Body of pancreas (tissue), 4 donors: ENCODE measurements at regions not wholly inside any gene's neighbourhood (a gene's known extent, or its start where the extent isn't known, plus 50 kb on each side); places are given as distances from the start of the nearest gene placed in this dataset.

ENCODE experiments used
- ATAC-seq: fragments of 150-250 bp; one replicate; pipeline ENCODE4 v1.9.1; 2016
- DNase-seq, 4 donors: peaks; one replicate each; pipeline ENCODE4 v3.0.0-alpha.2; 2019
- H3K27ac ChIP-seq, 4 donors: fragments of 200-600 bp; sonication (generic); 1 replicate in 3 of 4; 2 replicates in 1 of 4; pipeline versions ENCODE4 v1.5.1 to v1.6.1; 2016 to 2019; ENCODE audit warnings: mild to moderate bottlenecking in 1 of 4, mixed read lengths in 1 of 4, moderate library complexity in 1 of 4
- H3K27me3 ChIP-seq, 2 donors: fragments of 200-600 bp; sonication (generic); one replicate each; pipeline ENCODE4 v1.6.0; 2016; ENCODE audit warnings: mild to moderate bottlenecking in 1 of 2
- H3K36me3 ChIP-seq, 2 donors: fragments of 200-600 bp; sonication (generic); replicated peaks in 1 of 2; 2 replicates each; pipeline ENCODE4 v1.5.1; 2016; ENCODE audit warnings: low read depth in 2 of 2; ENCODE audit not compliant: insufficient read depth in 1 of 2
- H3K4me1 ChIP-seq: fragments of 200-600 bp; sonication (generic); one replicate; pipeline ENCODE4 v1.6.0; 2016
- H3K4me3 ChIP-seq, 2 donors: fragments of 200-600 bp; sonication (generic); 1 replicate in 1 of 2; 2 replicates in 1 of 2; pipeline ENCODE4 v1.5.1; 2016 to 2019
- H3K9me3 ChIP-seq, 3 donors: fragments of 200-600 bp; sonication (generic); 1 replicate in 2 of 3; 2 replicates in 1 of 3; pipeline ENCODE4 v1.5.1; 2016
- POLR2A ChIP-seq, 3 donors: fragments of 450-650 bp; IDR thresholded peaks; one replicate each; pipeline ENCODE4 v1.6.1; 2016; ENCODE audit warnings: antibody characterized with exemption in 3 of 3, mild to moderate bottlenecking in 2 of 3
- WGBS, 2 donors: methylation state at CpG; one replicate each; pipeline ENCODE4 v1.1.5; 2017; 5-methylcytosine and 5-hydroxymethylcytosine counted together
- intact Hi-C: fragments of 100-400 bp; cut with DNase I; formaldehyde crosslinking; loops from one replicate; pipeline ENCODE4 v1.15.1; 2023
- TF ChIP-seq, protein P1 (sequence below), 7 experiments: fragments of 450-650 bp in 4 of 7; fragments of 200-600 bp in 3 of 7; sonication (generic) in 3 of 7; IDR thresholded peaks; one replicate each; pipeline ENCODE4 v1.5.1; 2016 to 2019; ENCODE audit warnings: antibody characterized with exemption in 7 of 7

- TF ChIP-seq, protein P1, sequence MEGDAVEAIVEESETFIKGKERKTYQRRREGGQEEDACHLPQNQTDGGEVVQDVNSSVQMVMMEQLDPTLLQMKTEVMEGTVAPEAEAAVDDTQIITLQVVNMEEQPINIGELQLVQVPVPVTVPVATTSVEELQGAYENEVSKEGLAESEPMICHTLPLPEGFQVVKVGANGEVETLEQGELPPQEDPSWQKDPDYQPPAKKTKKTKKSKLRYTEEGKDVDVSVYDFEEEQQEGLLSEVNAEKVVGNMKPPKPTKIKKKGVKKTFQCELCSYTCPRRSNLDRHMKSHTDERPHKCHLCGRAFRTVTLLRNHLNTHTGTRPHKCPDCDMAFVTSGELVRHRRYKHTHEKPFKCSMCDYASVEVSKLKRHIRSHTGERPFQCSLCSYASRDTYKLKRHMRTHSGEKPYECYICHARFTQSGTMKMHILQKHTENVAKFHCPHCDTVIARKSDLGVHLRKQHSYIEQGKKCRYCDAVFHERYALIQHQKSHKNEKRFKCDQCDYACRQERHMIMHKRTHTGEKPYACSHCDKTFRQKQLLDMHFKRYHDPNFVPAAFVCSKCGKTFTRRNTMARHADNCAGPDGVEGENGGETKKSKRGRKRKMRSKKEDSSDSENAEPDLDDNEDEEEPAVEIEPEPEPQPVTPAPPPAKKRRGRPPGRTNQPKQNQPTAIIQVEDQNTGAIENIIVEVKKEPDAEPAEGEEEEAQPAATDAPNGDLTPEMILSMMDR (IDR thresholded peaks at IDR 0.05) = no peak
- no peak for TF ChIP-seq POLR2A (IDR thresholded peaks at IDR 0.05)
- no peak overlapping the region for H3K4me3 ChIP-seq
- no peak for ATAC-seq
- H3K36me3 ChIP-seq = no peaks in the 10 kb centered on the region
- intact Hi-C loops = no loop called here
- WGBS, 2 donors = 70 to 73% methylated on average over 4 of the region's 4 CpGs
- DNase-seq = no peak
- no peak overlapping the region for H3K27ac ChIP-seq
- no peaks in the 10 kb centered on the region for H3K27me3 ChIP-seq
- no peaks in the 10 kb centered on the region for H3K9me3 ChIP-seq
- no peaks in the 10 kb centered on the region for H3K4me1 ChIP-seq
These were observed 196.4 kb upstream of the MAGEB18 start for GRCh38 chrX:25941559-25942250.

- no peaks in the 10 kb centered on the region for H3K9me3 ChIP-seq
- no peak overlapping the region for H3K27ac ChIP-seq
- ATAC-seq = peak; percentile 38
- H3K27me3 ChIP-seq = no peaks in the 10 kb centered on the region
- H3K4me3 ChIP-seq = no peak overlapping the region
- H3K36me3 ChIP-seq = no peaks in the 10 kb centered on the region
- intact Hi-C loops = no loop called here
- no peaks in the 10 kb centered on the region for H3K4me1 ChIP-seq
- 33 to 35% methylated on average over 4 to 10 of the region's 12 CpGs for WGBS, 2 donors
- peak; percentile 39 to 55 (median 53) for DNase-seq
- TF ChIP-seq POLR2A (IDR thresholded peaks at IDR 0.05) = no peak
- TF ChIP-seq, protein P1 (IDR thresholded peaks at IDR 0.05) = peak; percentile 18 to 63 (median 52)
These were observed 169.2 kb upstream of the MAGEB18 start for GRCh38 chrX:25968920-25969319.

DNA sequence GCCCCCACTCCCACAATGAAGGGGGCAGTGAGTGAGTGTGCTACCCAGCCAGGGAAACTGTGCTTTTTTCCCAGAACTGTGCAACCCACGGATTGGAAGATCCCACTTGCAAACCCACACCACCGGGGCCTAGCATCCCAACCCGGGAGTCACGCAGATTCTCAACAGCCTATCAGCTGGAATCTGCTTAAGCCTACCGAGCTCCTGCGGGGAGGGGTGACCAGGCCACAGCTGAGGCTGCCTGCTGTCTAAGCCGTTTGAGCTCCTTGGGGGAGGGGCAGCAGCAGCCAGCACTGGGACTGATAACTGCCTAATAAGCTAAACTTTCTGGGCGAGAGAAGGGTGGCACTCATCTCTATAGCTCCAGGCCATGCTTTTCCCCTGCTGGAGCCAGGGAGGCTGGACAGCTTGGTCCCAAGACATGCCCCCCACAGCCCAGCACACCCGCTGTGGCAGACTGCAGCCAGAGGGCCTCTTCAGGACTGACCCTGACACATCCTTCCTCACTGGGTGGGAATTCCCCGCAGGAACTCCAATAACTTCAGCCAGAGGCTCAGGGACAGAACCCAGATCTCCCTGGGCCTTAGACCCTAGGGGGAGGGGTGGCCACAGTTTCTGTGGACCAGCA, 161.3 kb upstream of the MAGEB18 start:
- ATAC-seq = no peak
- intact Hi-C loops = no loop called here
- Histone ChIP-seq H3K4me3 (no peak overlapping the region), H3K36me3 (no peaks in the 10 kb centered on the region), H3K4me1 (no peaks in the 10 kb centered on the region), H3K27ac (no peak overlapping the region), H3K27me3 (no peaks in the 10 kb centered on the region), H3K9me3 (no peaks in the 10 kb centered on the region)
- TF ChIP-seq, protein P1 (IDR thresholded peaks at IDR 0.05) = no peak
- no peak for TF ChIP-seq POLR2A (IDR thresholded peaks at IDR 0.05)
- WGBS, 2 donors = 49% methylated on average over 7 of the region's 10 CpGs; no CpG with 5 or more reads in 1 of the 2 donors
- DNase-seq = no peak

DNA sequence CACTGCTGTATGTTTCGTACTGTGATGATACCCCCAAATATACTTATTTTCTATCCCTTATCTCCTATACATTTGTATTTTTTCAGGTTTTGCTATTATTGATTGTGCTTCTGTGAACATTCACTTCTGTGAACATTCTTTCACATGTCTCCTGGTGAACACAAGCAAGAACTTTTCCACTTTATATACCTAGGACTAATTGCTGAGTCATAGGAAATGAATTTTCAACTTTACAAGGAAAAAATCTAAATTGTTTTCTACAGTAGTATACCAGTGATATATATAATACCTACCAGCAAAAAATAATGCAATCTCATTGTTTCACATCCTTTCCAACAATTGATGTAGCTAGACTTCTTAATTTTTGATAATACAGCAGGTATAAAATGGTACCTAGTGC, 139.5 kb upstream of the MAGEB18 start:
- no peak for TF ChIP-seq POLR2A (IDR thresholded peaks at IDR 0.05)
- TF ChIP-seq, protein P1 (IDR thresholded peaks at IDR 0.05) = no peak
- intact Hi-C loops = no loop called here
- no peaks in the 10 kb centered on the region for H3K27me3 ChIP-seq
- WGBS, 2 donors = 93 to 100% methylated on average over 1 of the region's 1 CpG
- H3K36me3 ChIP-seq = no peaks in the 10 kb centered on the region
- ATAC-seq = no peak
- H3K27ac ChIP-seq = no peak overlapping the region
- H3K4me3 ChIP-seq = no peak overlapping the region
- no peaks in the 10 kb centered on the region for H3K9me3 ChIP-seq
- H3K4me1 ChIP-seq = no peaks in the 10 kb centered on the region
- DNase-seq = no peak

DNA sequence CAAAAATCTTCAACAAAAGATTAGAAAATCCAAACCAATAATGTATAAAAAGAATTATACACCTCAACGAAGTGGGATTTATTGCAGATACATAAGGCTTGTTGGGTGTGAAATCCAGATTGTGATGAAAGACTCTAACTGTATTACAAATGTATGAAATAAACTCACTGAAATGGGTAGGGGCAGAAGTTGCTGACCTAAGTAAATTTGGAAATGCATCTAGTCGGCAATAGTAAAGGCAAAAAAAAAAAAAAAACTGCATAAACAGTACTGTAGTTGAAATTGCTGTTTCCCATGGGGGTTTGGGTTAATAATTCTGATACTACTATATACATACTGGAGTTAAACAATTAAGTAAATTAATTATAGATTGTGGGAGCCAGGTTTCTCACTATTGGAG, 130.7 kb upstream of the MAGEB18 start:
- intact Hi-C loops = no loop called here
- Histone ChIP-seq H3K9me3 (no peaks in the 10 kb centered on the region), H3K4me1 (no peaks in the 10 kb centered on the region), H3K27me3 (no peaks in the 10 kb centered on the region), H3K27ac (no peak overlapping the region), H3K4me3 (no peak overlapping the region), H3K36me3 (no peaks in the 10 kb centered on the region)
- no peak for ATAC-seq
- no peak for TF ChIP-seq POLR2A (IDR thresholded peaks at IDR 0.05)
- TF ChIP-seq, protein P1 (IDR thresholded peaks at IDR 0.05) = no peak
- DNase-seq = no peak
- 77 to 88% methylated on average over 2 of the region's 2 CpGs for WGBS, 2 donors
